Sigmoid colon (tissue), 6 donors: ENCODE measurements at regions not wholly inside any gene's neighbourhood (a gene's known extent, or its start where the extent isn't known, plus 50 kb on each side); places are given as distances from the start of the nearest gene placed in this dataset.

Experiments used
- DNase-seq: peaks from one replicate; pipeline ENCODE4 v3.0.0-alpha.2; 2019
- H3K27ac ChIP-seq, 4 donors: fragments of 200-600 bp; sonication (generic); one replicate each; pipeline ENCODE4 v1.5.1; 2016 to 2019; ENCODE audit warnings: mild to moderate bottlenecking in 1 of 4
- H3K27me3 ChIP-seq, 3 donors: fragments of 200-600 bp; sonication (generic); one replicate each; pipeline ENCODE4 v1.5.1; 2019; ENCODE audit warnings: mild to moderate bottlenecking in 1 of 3
- H3K36me3 ChIP-seq, 4 donors: fragments of 200-600 bp; sonication (generic); one replicate each; pipeline ENCODE4 v1.5.1; 2016 to 2019
- H3K4me1 ChIP-seq, 4 donors: fragments of 200-600 bp; sonication (generic); one replicate each; pipeline ENCODE4 v1.5.1; 2017 to 2019
- H3K4me3 ChIP-seq, 4 donors: fragments of 200-600 bp; sonication (generic); one replicate each; pipeline ENCODE4 v1.5.1; 2017 to 2019; ENCODE audit warnings: mild to moderate bottlenecking in 2 of 4, moderate library complexity in 1 of 4
- H3K9me3 ChIP-seq, 4 donors: fragments of 200-600 bp in 3 of 4; sonication (generic) in 3 of 4; one replicate each; pipeline versions ENCODE4 v1.5.1 to v1.6.1; 2013 to 2019
- CTCF ChIP-seq, 4 experiments: fragments of 450-650 bp in 3 of 4; fragments of 200-600 bp in 1 of 4; IDR thresholded peaks; one replicate each; pipeline ENCODE4 v1.5.1; 2016 to 2019; ENCODE audit warnings: antibody characterized with exemption in 4 of 4, mild to moderate bottlenecking in 3 of 4, moderate library complexity in 2 of 4
- EP300 ChIP-seq, 4 donors: sonication (generic); formaldehyde crosslinking; IDR thresholded peaks; one replicate each; pipeline ENCODE4 v1.6.1; 2017; ENCODE audit warnings: antibody characterized with exemption in 4 of 4
- POLR2A ChIP-seq, 2 donors: fragments of 450-650 bp; IDR thresholded peaks; one replicate each; pipeline ENCODE4 v1.6.1; 2016; ENCODE audit warnings: antibody characterized with exemption in 2 of 2, mild to moderate bottlenecking in 2 of 2, moderate library complexity in 2 of 2
- POLR2AphosphoS5 ChIP-seq, 4 donors: sonication (generic); formaldehyde crosslinking; IDR thresholded peaks; one replicate each; pipeline ENCODE4 v1.6.1; 2017; ENCODE audit warnings: antibody characterized with exemption in 4 of 4
- WGBS, 2 donors: extraction: QIAGEN DNeasy Blood & Tissue Kit; methylation state at CpG; one replicate each; pipeline ENCODE4 v1.1.7; 2013; 5-methylcytosine and 5-hydroxymethylcytosine counted together
- intact Hi-C: fragments of 100-400 bp; cut with DNase I; formaldehyde crosslinking; loops from one replicate; pipeline ENCODE4 v1.15.1; 2023
- donor health status: healthy with polysubstance abuse.
- donor health status: healthy.

GRCh38 chr5:103444333-103445038, 118.1 kb downstream of the NUDT12 start:
- WGBS, 2 donors: 76 to 79% methylated on average over 4 of the region's 4 CpGs
- H3K4me3 ChIP-seq: no peak overlapping the region
- no peaks in the 10 kb centered on the region for H3K4me1 ChIP-seq
- intact Hi-C loops: no loop called here
- DNase-seq: no peak
- H3K27ac ChIP-seq: no peak overlapping the region
- no peaks in the 10 kb centered on the region for H3K9me3 ChIP-seq
- H3K36me3 ChIP-seq: no peaks in the 10 kb centered on the region
- no peak for TF ChIP-seq EP300 (IDR thresholded peaks at IDR 0.05)
- no peak for TF ChIP-seq POLR2AphosphoS5 (IDR thresholded peaks at IDR 0.05)
- TF ChIP-seq CTCF (IDR thresholded peaks at IDR 0.05): no peak
- TF ChIP-seq POLR2A (IDR thresholded peaks at IDR 0.05): no peak
- H3K27me3 ChIP-seq: no peaks in the 10 kb centered on the region

- 90 to 98% methylated on average over 5 of the region's 5 CpGs for WGBS, 2 donors
- Histone ChIP-seq H3K27ac (no peak overlapping the region), H3K9me3 (no peaks in the 10 kb centered on the region), H3K4me1 (no peaks in the 10 kb centered on the region), H3K27me3 (no peaks in the 10 kb centered on the region), H3K36me3 (no peaks in the 10 kb centered on the region), H3K4me3 (no peak overlapping the region)
- TF ChIP-seq POLR2AphosphoS5 (IDR thresholded peaks at IDR 0.05): no peak
- TF ChIP-seq EP300 (IDR thresholded peaks at IDR 0.05): no peak
- no peak for TF ChIP-seq POLR2A (IDR thresholded peaks at IDR 0.05)
- intact Hi-C loops: no loop called here
- DNase-seq: no peak
These were observed 119.8 kb downstream of the NUDT12 start for GRCh38 chr5:103442750-103443149.

GRCh38 chr5:103441523-103441922, 121.1 kb downstream of the NUDT12 start:
- intact Hi-C loops: no loop called here
- no peak for DNase-seq
- H3K9me3 ChIP-seq: no peaks in the 10 kb centered on the region
- no peaks in the 10 kb centered on the region for H3K36me3 ChIP-seq
- H3K4me1 ChIP-seq: no peaks in the 10 kb centered on the region
- 73 to 80% methylated on average over 2 of the region's 2 CpGs for WGBS, 2 donors
- H3K27me3 ChIP-seq: no peaks in the 10 kb centered on the region
- TF ChIP-seq POLR2AphosphoS5 (IDR thresholded peaks at IDR 0.05) (no peak), POLR2A (IDR thresholded peaks at IDR 0.05) (no peak), CTCF (IDR thresholded peaks at IDR 0.05) (no peak), EP300 (IDR thresholded peaks at IDR 0.05) (no peak)
- no peak overlapping the region for H3K27ac ChIP-seq
- H3K4me3 ChIP-seq: no peak overlapping the region

- WGBS, 2 donors: 14 to 31% methylated on average over 2 of the region's 2 CpGs
- Histone ChIP-seq H3K27me3 (no peaks in the 10 kb centered on the region), H3K4me3 (no peak overlapping the region), H3K27ac (no peak overlapping the region), H3K4me1 (no peaks in the 10 kb centered on the region), H3K9me3 (no peaks in the 10 kb centered on the region), H3K36me3 (no peaks in the 10 kb centered on the region)
- intact Hi-C loops: no loop called here
- no peak for DNase-seq
- no peak for TF ChIP-seq POLR2A (IDR thresholded peaks at IDR 0.05)
- no peak for TF ChIP-seq EP300 (IDR thresholded peaks at IDR 0.05)
- TF ChIP-seq CTCF (IDR thresholded peaks at IDR 0.05): no peak
- TF ChIP-seq POLR2AphosphoS5 (IDR thresholded peaks at IDR 0.05): no peak
These were observed 123.6 kb downstream of the NUDT12 start for GRCh38 chr5:103439007-103439406.

- WGBS, 2 donors: 92 to 94% methylated on average over 2 of the region's 2 CpGs
- TF ChIP-seq EP300 (IDR thresholded peaks at IDR 0.05): no peak
- no peak for TF ChIP-seq POLR2AphosphoS5 (IDR thresholded peaks at IDR 0.05)
- no peaks in the 10 kb centered on the region for H3K27me3 ChIP-seq
- no peak for DNase-seq
- intact Hi-C loops: no loop called here
- H3K36me3 ChIP-seq: no peaks in the 10 kb centered on the region
- no peak overlapping the region for H3K27ac ChIP-seq
- H3K4me3 ChIP-seq: no peak overlapping the region
- H3K4me1 ChIP-seq: no peaks in the 10 kb centered on the region
- H3K9me3 ChIP-seq: no peaks in the 10 kb centered on the region
These were observed 125.9 kb downstream of the NUDT12 start for GRCh38 chr5:103436656-103437055.

- WGBS, 2 donors: 80 to 86% methylated on average over 1 of the region's 1 CpG
- no peak overlapping the region for H3K4me3 ChIP-seq
- no peaks in the 10 kb centered on the region for H3K36me3 ChIP-seq
- intact Hi-C loops: no loop called here
- DNase-seq: no peak
- no peak for TF ChIP-seq EP300 (IDR thresholded peaks at IDR 0.05)
- no peak for TF ChIP-seq POLR2AphosphoS5 (IDR thresholded peaks at IDR 0.05)
- TF ChIP-seq POLR2A (IDR thresholded peaks at IDR 0.05): no peak
- TF ChIP-seq CTCF (IDR thresholded peaks at IDR 0.05): no peak
- no peaks in the 10 kb centered on the region for H3K4me1 ChIP-seq
- H3K27me3 ChIP-seq: no peaks in the 10 kb centered on the region
- no peak overlapping the region for H3K27ac ChIP-seq
- H3K9me3 ChIP-seq: no peaks in the 10 kb centered on the region
These were observed 126.5 kb downstream of the NUDT12 start for GRCh38 chr5:103436112-103436511.
